SHP77 treated with DMSO at 0.1 percent for 48 hours (cell line): ENCODE measurements at regions not wholly inside any gene's neighbourhood (a gene's known extent, or its start where the extent isn't known, plus 50 kb on each side); places are given as distances from the start of the nearest gene placed in this dataset.

ENCODE experiments used
- DNase-seq: peaks from one replicate; lab custom pipeline; 2025; lab: John Stamatoyannopoulos, UW

GRCh38 chr1:191588905-191589304, 569.4 kb upstream of the RGS18 start:
- no peak for DNase-seq

GRCh38 chr1:191589536-191589935, 568.7 kb upstream of the RGS18 start:
- no peak for DNase-seq

GRCh38 chr1:191590578-191590977, 567.7 kb upstream of the RGS18 start:
- DNase-seq = no peak

GRCh38 chr1:191592039-191592438, 566.2 kb upstream of the RGS18 start:
- DNase-seq = no peak

- DNase-seq = no peak
These were observed 565.4 kb upstream of the RGS18 start for GRCh38 chr1:191592907-191593306.

- no peak for DNase-seq
These were observed 563.1 kb upstream of the RGS18 start for GRCh38 chr1:191595170-191595569.

- peak; percentile 96 for DNase-seq
These were observed 549.9 kb upstream of the RGS18 start for GRCh38 chr1:191608367-191608766.

- DNase-seq = no peak
These were observed 549.0 kb upstream of the RGS18 start for GRCh38 chr1:191609305-191609704.

GRCh38 chr1:191615101-191615821, 543.0 kb upstream of the RGS18 start:
- DNase-seq = no peak

GRCh38 chr1:191618181-191618580, 540.1 kb upstream of the RGS18 start:
- no peak for DNase-seq

GRCh38 chr1:191620883-191621282, 537.4 kb upstream of the RGS18 start:
- no peak for DNase-seq

- DNase-seq = no peak
These were observed 534.2 kb upstream of the RGS18 start for GRCh38 chr1:191624044-191624443.

GRCh38 chr1:191629836-191630235, 528.4 kb upstream of the RGS18 start:
- DNase-seq = no peak

- DNase-seq = no peak
These were observed 523.3 kb upstream of the RGS18 start for GRCh38 chr1:191634801-191635508.

GRCh38 chr1:191636345-191636744, 521.9 kb upstream of the RGS18 start:
- DNase-seq = no peak

- no peak for DNase-seq
These were observed 516.6 kb upstream of the RGS18 start for GRCh38 chr1:191641420-191642260.

GRCh38 chr1:191643060-191643459, 515.2 kb upstream of the RGS18 start:
- DNase-seq = no peak

GRCh38 chr1:191648939-191649338, 509.3 kb upstream of the RGS18 start:
- DNase-seq = no peak

GRCh38 chr1:191662051-191662450, 496.2 kb upstream of the RGS18 start:
- DNase-seq = no peak

GRCh38 chr1:191662746-191663145, 495.5 kb upstream of the RGS18 start:
- DNase-seq = no peak

GRCh38 chr1:191668525-191668924, 489.7 kb upstream of the RGS18 start:
- DNase-seq = no peak

GRCh38 chr1:191669629-191670028, 488.6 kb upstream of the RGS18 start:
- no peak for DNase-seq

GRCh38 chr1:191671236-191671635, 487.0 kb upstream of the RGS18 start:
- no peak for DNase-seq
